AG04450 (cell line): ENCODE measurements at regions not wholly inside any gene's neighbourhood (a gene's known extent, or its start where the extent isn't known, plus 50 kb on each side); places are given as distances from the start of the nearest gene placed in this dataset.

Experiments used
- CTCF ChIA-PET: fragments of 300-600, 350-600 bp; formaldehyde crosslinking; extraction: SDS; loops from one replicate; lab custom pipeline; 2022; ENCODE audit warnings: antibody characterized with exemption, inconsistent platforms; lab: Charles Lee
- POLR2A ChIA-PET: fragments of 350-600 bp; formaldehyde crosslinking; extraction: SDS; loops from one replicate; lab custom pipeline; 2021; ENCODE audit warnings: antibody characterized with exemption, inconsistent platforms; lab: Yijun Ruan, JAX
- DNase-seq: peaks from one replicate; pipeline ENCODE4 v3.0.0-alpha.2; 2011; ENCODE audit warnings: low read depth, low spot score
- H3K27ac ChIP-seq: one replicate; pipeline ENCODE4 v1.5.1; 2012; ENCODE audit warnings: low read depth, low read length, control low read depth
- H3K27me3 ChIP-seq: one replicate; pipeline ENCODE4 v1.6.0; 2012; ENCODE audit warnings: low read length; ENCODE audit not compliant: control insufficient read depth, insufficient read depth
- H3K4me3 ChIP-seq: 2 replicates; pipeline ENCODE4 v1.5.1; 2011; ENCODE audit warnings: mild to moderate bottlenecking, low read depth, low read length, control low read depth
- H3K9me3 ChIP-seq: 2 replicates; pipeline ENCODE4 v1.5.1; 2012; ENCODE audit warnings: low read length; ENCODE audit not compliant: control insufficient read depth, insufficient read depth
- TF ChIP-seq, protein P1 (sequence below): IDR thresholded peaks from 2 replicates; pipeline ENCODE4 v1.5.1; 2011; ENCODE audit warnings: low read depth, low read length, control low read depth, inconsistent platforms

- DNase-seq: no peak
- H3K27ac ChIP-seq: no peak overlapping the region
- TF ChIP-seq, protein P1, sequence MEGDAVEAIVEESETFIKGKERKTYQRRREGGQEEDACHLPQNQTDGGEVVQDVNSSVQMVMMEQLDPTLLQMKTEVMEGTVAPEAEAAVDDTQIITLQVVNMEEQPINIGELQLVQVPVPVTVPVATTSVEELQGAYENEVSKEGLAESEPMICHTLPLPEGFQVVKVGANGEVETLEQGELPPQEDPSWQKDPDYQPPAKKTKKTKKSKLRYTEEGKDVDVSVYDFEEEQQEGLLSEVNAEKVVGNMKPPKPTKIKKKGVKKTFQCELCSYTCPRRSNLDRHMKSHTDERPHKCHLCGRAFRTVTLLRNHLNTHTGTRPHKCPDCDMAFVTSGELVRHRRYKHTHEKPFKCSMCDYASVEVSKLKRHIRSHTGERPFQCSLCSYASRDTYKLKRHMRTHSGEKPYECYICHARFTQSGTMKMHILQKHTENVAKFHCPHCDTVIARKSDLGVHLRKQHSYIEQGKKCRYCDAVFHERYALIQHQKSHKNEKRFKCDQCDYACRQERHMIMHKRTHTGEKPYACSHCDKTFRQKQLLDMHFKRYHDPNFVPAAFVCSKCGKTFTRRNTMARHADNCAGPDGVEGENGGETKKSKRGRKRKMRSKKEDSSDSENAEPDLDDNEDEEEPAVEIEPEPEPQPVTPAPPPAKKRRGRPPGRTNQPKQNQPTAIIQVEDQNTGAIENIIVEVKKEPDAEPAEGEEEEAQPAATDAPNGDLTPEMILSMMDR: no peak
- ChIA-PET CTCF (no interaction called here), POLR2A (no interaction called here)
- H3K9me3 ChIP-seq: no peaks in the 10 kb centered on the region; the same call in 1 of the 2 replicates
- no peak overlapping the region for H3K4me3 ChIP-seq
- no peaks in the 10 kb centered on the region for H3K27me3 ChIP-seq
These were observed 520.1 kb upstream of the PKDCC start for GRCh38 chr2:41527525-41528323.

GRCh38 chr2:41535575-41535974, 512.2 kb upstream of the PKDCC start:
- no peaks in the 10 kb centered on the region; the same call in 1 of the 2 replicates for H3K9me3 ChIP-seq
- ChIA-PET CTCF (interaction anchor here (1.0 kb wide), 1 partner anchor 37 kb away, joined by 3 read pairs; no protein-coding TSS in a partner anchor), POLR2A (no interaction called here)
- H3K27ac ChIP-seq: no peak overlapping the region
- H3K4me3 ChIP-seq: no peak overlapping the region
- H3K27me3 ChIP-seq: no peaks in the 10 kb centered on the region
- DNase-seq: no peak
- TF ChIP-seq, protein P1: no peak

DNA sequence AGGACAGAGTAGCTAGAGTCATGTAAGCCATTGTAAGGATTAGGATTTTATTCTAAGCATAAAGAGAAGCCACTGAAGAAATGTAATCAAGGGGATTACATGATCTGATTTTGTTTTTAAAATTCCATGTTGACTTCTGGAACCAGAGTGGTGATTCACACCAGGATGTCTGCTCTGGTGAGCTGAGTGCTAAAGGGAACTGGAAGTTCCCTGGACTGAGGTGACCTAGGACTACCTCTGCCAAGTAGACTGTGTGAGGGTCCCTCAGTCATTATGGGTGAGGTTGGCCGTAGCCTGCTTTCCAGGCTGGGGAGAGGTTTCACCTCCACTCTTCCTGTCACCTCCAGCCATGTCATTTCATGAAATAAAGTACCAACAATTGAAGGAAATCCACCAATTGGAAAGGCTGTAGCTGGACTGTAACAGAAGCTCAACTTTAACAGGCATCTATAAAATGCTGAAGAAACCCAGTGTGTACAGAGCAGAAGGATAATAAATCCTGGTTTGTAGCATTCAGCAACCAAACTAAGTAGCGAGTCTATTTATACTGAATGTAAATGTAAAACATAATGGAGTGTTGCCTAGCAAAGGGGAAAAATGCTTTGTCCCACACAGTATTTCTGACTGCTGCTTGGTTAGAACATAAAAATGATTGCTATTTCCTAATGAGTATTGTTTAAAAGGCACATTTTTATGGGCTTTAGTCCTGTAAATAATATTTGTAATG, 507.4 kb upstream of the PKDCC start:
- Histone ChIP-seq H3K27ac (no peak overlapping the region), H3K4me3 (no peak overlapping the region), H3K9me3 (no peaks in the 10 kb centered on the region), H3K27me3 (no peaks in the 10 kb centered on the region)
- ChIA-PET CTCF (no interaction called here), POLR2A (no interaction called here)
- TF ChIP-seq, protein P1: no peak
- no peak for DNase-seq

- DNase-seq: no peak
- TF ChIP-seq, protein P1: no peak
- no peaks in the 10 kb centered on the region for H3K9me3 ChIP-seq
- no peak overlapping the region for H3K4me3 ChIP-seq
- POLR2A ChIA-PET: no interaction called here
- no peak overlapping the region for H3K27ac ChIP-seq
- no peaks in the 10 kb centered on the region for H3K27me3 ChIP-seq
- CTCF ChIA-PET: no interaction called here
These were observed 504.1 kb upstream of the PKDCC start for GRCh38 chr2:41543726-41544125.

DNA sequence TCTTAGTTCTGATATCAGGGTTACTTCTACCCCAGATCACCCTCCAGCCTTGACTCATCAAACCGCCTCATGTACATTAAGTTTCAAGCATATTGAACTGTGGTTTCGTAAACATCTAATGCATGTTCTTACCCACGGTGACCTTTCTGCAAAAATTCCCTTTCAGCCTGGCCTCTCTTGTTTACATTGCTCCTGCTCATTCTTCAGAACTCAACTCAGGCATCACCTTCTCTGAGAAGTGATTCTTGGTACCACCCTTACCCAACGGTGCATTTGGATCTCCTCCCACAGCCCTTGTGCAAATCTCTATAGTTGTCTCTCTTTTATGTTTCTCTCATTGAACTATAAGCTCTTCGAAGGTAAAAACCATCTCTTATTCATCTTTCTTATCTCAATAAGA, 503.1 kb upstream of the PKDCC start:
- Histone ChIP-seq H3K9me3 (no peaks in the 10 kb centered on the region), H3K27ac (no peak overlapping the region), H3K4me3 (no peak overlapping the region), H3K27me3 (no peaks in the 10 kb centered on the region)
- TF ChIP-seq, protein P1: no peak
- ChIA-PET CTCF (interaction anchor here (0.7 kb wide), 1 partner anchor 141 kb away, joined by 4 read pairs; no protein-coding TSS in a partner anchor), POLR2A (no interaction called here)
- DNase-seq: no peak
